GM12878 (cell line): ENCODE measurements at regions not wholly inside any gene's neighbourhood (a gene's known extent, or its start where the extent isn't known, plus 50 kb on each side); places are given as distances from the start of the nearest gene placed in this dataset.

Source experiments
- ATAC-seq: fragments of 200-7000 bp; cut with Tn5 transposase; 3 replicates; pipeline ENCODE4 v1.9.1; 2020; ENCODE audit warnings: mild to moderate bottlenecking, moderate library complexity
- BruUV-seq: library from RNA; stranded (reverse); fragments of 400-500 nt; replicated peaks from 2 replicates; lab custom pipeline; 2021; lab: Mats Ljungman, UMichigan
- CTCF ChIA-PET: fragments of 300-600 bp; sonication (Branson Sonifier 250); formaldehyde crosslinking; extraction: SDS; loops from one replicate; lab custom pipeline; 2021; ENCODE audit warnings: inconsistent platforms; lab: Yijun Ruan, JAX
- POLR2A ChIA-PET: fragments of 350-600 bp; formaldehyde crosslinking; extraction: SDS; loops from one replicate; lab custom pipeline; 2021; ENCODE audit warnings: inconsistent platforms; lab: Charles Lee
- RAD21 ChIA-PET: fragments of 300-600 bp; sonication (Branson Sonifier 250); formaldehyde crosslinking; loops from one replicate; lab custom pipeline; 2023; ENCODE audit warnings: antibody characterized with exemption; ENCODE audit not compliant: unreplicated experiment; lab: Charles Lee
- SMC1A ChIA-PET: fragments of 300-600 bp; sonication (Branson Sonifier 250); formaldehyde crosslinking; loops from one replicate; lab custom pipeline; 2023; ENCODE audit not compliant: unreplicated experiment, uncharacterized antibody; lab: Charles Lee
- DNase-seq: peaks from one replicate; pipeline ENCODE4 v3.0.0-alpha.2; 2011; ENCODE audit warnings: low read depth, low spot score
- FAIRE-seq: peaks from 3 replicates; lab custom pipeline; 2011; peaks lifted over from hg19 to GRCh38; lab: Jason Lieb, UNC
- H2AFZ ChIP-seq: 2 replicates; pipeline ENCODE4 v1.6.0; 2011; ENCODE audit warnings: low read depth, low read length, control low read depth; ENCODE audit not compliant: control insufficient read depth
- H3K27ac ChIP-seq: 2 replicates; pipeline ENCODE4 v1.5.1; 2011; ENCODE audit warnings: control low read depth; ENCODE audit not compliant: control insufficient read depth, insufficient read depth
- H3K27me3 ChIP-seq, 2 experiments: replicated peaks in 1 of 2; 2 replicates each; pipeline versions ENCODE4 v1.6.0 to v1.6.1; 2011; ENCODE audit warnings: low read length in 1 of 2; ENCODE audit not compliant: control insufficient read depth in 2 of 2, insufficient read depth in 2 of 2
- H3K36me3 ChIP-seq, 2 experiments: 2 replicates each; pipeline ENCODE4 v1.5.1; 2011; ENCODE audit warnings: low read length in 1 of 2; ENCODE audit not compliant: control insufficient read depth in 2 of 2, insufficient read depth in 2 of 2
- H3K4me1 ChIP-seq: 2 replicates; pipeline ENCODE4 v1.6.1; 2011; ENCODE audit warnings: mild to moderate bottlenecking, low read length, moderate library complexity, mixed read lengths; ENCODE audit not compliant: control insufficient read depth, insufficient read depth
- H3K4me2 ChIP-seq: 2 replicates; pipeline ENCODE4 v1.6.0; 2011; ENCODE audit warnings: control low read depth; ENCODE audit not compliant: control insufficient read depth, insufficient read depth
- H3K4me3 ChIP-seq: fragments of 200-600 bp; sonication (generic); 2 replicates; pipeline ENCODE4 v1.5.1; 2016
- H3K79me2 ChIP-seq: 2 replicates; pipeline ENCODE4 v1.6.0; 2011; ENCODE audit warnings: low read length; ENCODE audit not compliant: control insufficient read depth, insufficient read depth
- H3K9ac ChIP-seq: 2 replicates; pipeline ENCODE4 v1.8.0; 2011; ENCODE audit warnings: low read length, control low read depth, mixed read lengths; ENCODE audit not compliant: control insufficient read depth, insufficient read depth
- H3K9me3 ChIP-seq: replicated peaks from 3 replicates; pipeline ENCODE4 v1.5.1; 2011; ENCODE audit warnings: mild to moderate bottlenecking, low read length; ENCODE audit not compliant: control insufficient read depth, insufficient read depth
- H4K20me1 ChIP-seq: 2 replicates; pipeline ENCODE4 v1.6.0; 2011; ENCODE audit not compliant: control insufficient read depth, insufficient read depth
- BRCA1 ChIP-seq: IDR thresholded peaks from 2 replicates; pipeline ENCODE4 v1.6.1; 2011; ENCODE audit warnings: low read depth, low read length, improper control_type of control experiment
- E2F4 ChIP-seq: IDR thresholded peaks from 2 replicates; pipeline ENCODE4 v1.6.1; 2012; ENCODE audit warnings: low read depth, low read length, improper control_type of control experiment
- FOXM1 ChIP-seq: IDR thresholded peaks from 2 replicates; pipeline ENCODE4 v1.6.1; 2012; ENCODE audit warnings: low read depth, mild to moderate bottlenecking, inconsistent platforms, low read length, moderate library complexity
- GABPA ChIP-seq: IDR thresholded peaks from 2 replicates; pipeline ENCODE4 v1.6.1; 2014; ENCODE audit warnings: antibody characterized with exemption, low read depth, mild to moderate bottlenecking, inconsistent platforms
- IRF4 ChIP-seq: IDR thresholded peaks from 2 replicates; pipeline ENCODE4 v1.6.1; 2011; ENCODE audit warnings: low read depth, low read length
- MYB ChIP-seq: fragments of 150-350 bp; IDR thresholded peaks from 2 replicates; pipeline ENCODE4 v1.6.1; 2014; ENCODE audit warnings: mild to moderate bottlenecking, low read depth, low read length, borderline replicate concordance
- NFYA ChIP-seq: IDR thresholded peaks from 2 replicates; pipeline ENCODE4 v1.6.1; 2011; ENCODE audit warnings: low read depth, mild to moderate bottlenecking, low read length, improper control_type of control experiment, borderline replicate concordance
- PAX8 ChIP-seq: fragments of 450-650 bp; IDR thresholded peaks from 2 replicates; pipeline ENCODE4 v1.6.1; 2017; ENCODE audit warnings: mild to moderate bottlenecking, moderate library complexity
- PML ChIP-seq: IDR thresholded peaks from 2 replicates; pipeline ENCODE4 v1.6.1; 2012; ENCODE audit warnings: low read length, inconsistent platforms
- SMAD5 ChIP-seq: IDR thresholded peaks from 2 replicates; pipeline ENCODE4 v1.6.1; 2016; ENCODE audit warnings: antibody characterized with exemption, low read depth
- SPI1 ChIP-seq: IDR thresholded peaks from 2 replicates; pipeline ENCODE4 v1.6.1; 2011; ENCODE audit warnings: low read depth, mild to moderate bottlenecking, low read length, moderate library complexity, borderline replicate concordance; ENCODE audit not compliant: insufficient read depth
- TCF12 ChIP-seq: IDR thresholded peaks from 2 replicates; pipeline ENCODE4 v1.6.1; 2011; ENCODE audit warnings: low read depth, mild to moderate bottlenecking, low read length
- TCF7 ChIP-seq: IDR thresholded peaks from 2 replicates; pipeline ENCODE4 v1.6.1; 2014; ENCODE audit warnings: antibody characterized with exemption, borderline replicate concordance
- WGBS: methylation state at CpG from one replicate; pipeline ENCODE4 v1.1.6; 2016; ENCODE audit warnings: low lambda C conversion rate; ENCODE audit not compliant: insufficient replicate concordance, insufficient coverage; ENCODE audit errors: missing lambda C conversion rate; 5-methylcytosine and 5-hydroxymethylcytosine counted together
- in situ Hi-C: fragments of 300-500 bp; cut with MboI; formaldehyde crosslinking; loops from 9 replicates; pipeline ENCODE4 v1.14.3; 2018; ENCODE audit warnings: mixed read lengths
- intact Hi-C: fragments of 100-400 bp; cut with micrococcal nuclease; formaldehyde crosslinking; loops from one replicate; pipeline ENCODE4 v1.14.2; 2022; ENCODE audit not compliant: unreplicated experiment
- TF ChIP-seq, protein P1 (sequence below): fragments of 450-650 bp; IDR thresholded peaks from 2 replicates; pipeline ENCODE4 v1.6.1; 2014; ENCODE audit warnings: mild to moderate bottlenecking
- TF ChIP-seq, protein P2 (sequence below): fragments of 450-650 bp; IDR thresholded peaks from 2 replicates; pipeline ENCODE4 v1.6.1; 2016; ENCODE audit warnings: mild to moderate bottlenecking

DNA sequence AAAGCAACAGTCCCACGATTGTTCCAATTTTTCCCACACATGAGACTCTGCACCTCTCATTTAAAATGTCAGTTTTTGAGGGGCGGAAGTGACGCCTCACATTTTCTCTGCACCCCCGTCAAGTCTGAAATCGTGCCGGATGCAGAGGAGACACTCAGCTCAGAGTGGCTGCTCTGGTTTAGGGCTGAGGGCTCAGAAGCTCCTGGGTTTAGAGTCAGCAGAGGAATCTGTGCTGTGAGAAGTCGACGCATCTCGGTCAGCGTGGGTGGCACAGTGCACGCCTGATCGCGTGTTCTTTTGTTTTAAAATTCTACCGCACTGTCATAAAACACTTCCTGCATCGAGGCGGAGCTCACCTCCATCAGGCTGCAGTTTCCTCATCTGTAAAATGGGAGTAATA lies 116.7 kb upstream of the ADRA2C start (continued):
- TF ChIP-seq, protein P1, sequence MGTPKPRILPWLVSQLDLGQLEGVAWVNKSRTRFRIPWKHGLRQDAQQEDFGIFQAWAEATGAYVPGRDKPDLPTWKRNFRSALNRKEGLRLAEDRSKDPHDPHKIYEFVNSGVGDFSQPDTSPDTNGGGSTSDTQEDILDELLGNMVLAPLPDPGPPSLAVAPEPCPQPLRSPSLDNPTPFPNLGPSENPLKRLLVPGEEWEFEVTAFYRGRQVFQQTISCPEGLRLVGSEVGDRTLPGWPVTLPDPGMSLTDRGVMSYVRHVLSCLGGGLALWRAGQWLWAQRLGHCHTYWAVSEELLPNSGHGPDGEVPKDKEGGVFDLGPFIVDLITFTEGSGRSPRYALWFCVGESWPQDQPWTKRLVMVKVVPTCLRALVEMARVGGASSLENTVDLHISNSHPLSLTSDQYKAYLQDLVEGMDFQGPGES: no peak
- TF ChIP-seq BRCA1 (no peak), NFYA (no peak), GABPA (no peak)
- TF ChIP-seq, protein P2, sequence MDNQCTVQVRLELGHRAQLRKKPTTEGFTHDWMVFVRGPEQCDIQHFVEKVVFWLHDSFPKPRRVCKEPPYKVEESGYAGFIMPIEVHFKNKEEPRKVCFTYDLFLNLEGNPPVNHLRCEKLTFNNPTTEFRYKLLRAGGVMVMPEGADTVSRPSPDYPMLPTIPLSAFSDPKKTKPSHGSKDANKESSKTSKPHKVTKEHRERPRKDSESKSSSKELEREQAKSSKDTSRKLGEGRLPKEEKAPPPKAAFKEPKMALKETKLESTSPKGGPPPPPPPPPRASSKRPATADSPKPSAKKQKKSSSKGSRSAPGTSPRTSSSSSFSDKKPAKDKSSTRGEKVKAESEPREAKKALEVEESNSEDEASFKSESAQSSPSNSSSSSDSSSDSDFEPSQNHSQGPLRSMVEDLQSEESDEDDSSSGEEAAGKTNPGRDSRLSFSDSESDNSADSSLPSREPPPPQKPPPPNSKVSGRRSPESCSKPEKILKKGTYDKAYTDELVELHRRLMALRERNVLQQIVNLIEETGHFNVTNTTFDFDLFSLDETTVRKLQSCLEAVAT: no peak

- ATAC-seq (no peak), FAIRE-seq (no peak), DNase-seq (no peak)
- no peaks in the 10 kb centered on the region for H3K9me3 ChIP-seq
- no peak overlapping the region for H2AFZ ChIP-seq
- H3K4me3 ChIP-seq: no peak overlapping the region
- WGBS: 31% methylated on average over 17 of the region's 17 CpGs
- BruUV-seq: no TSS peak
- no peaks in the 10 kb centered on the region; a peak in 1 of 4 replicates for H3K27me3 ChIP-seq
- H3K27ac ChIP-seq: no peak overlapping the region
- no peaks in the 10 kb centered on the region for H3K4me1 ChIP-seq
- H3K36me3 ChIP-seq: no peaks in the 10 kb centered on the region
- CTCF ChIA-PET: no interaction called here
- no peak overlapping the region for H3K9ac ChIP-seq
- RAD21 ChIA-PET: no interaction called here
- POLR2A ChIA-PET: no interaction called here
- H4K20me1 ChIP-seq: no peaks in the 10 kb centered on the region
- SMC1A ChIA-PET: no interaction called here
- no peak overlapping the region for H3K4me2 ChIP-seq
- in situ Hi-C loops (no loop called here), intact Hi-C loops (no loop called here)
- H3K79me2 ChIP-seq: no peaks in the 10 kb centered on the region
- TF ChIP-seq PML (no peak), SMAD5 (no peak), SPI1 (no peak), IRF4 (no peak), E2F4 (no peak), PAX8 (no peak), TCF7 (no peak), FOXM1 (no peak), MYB (no peak), TCF12 (no peak)
Observed at GRCh38 chr4:3648731-3649130, 116.5 kb upstream of the LRPAP1 start.
